NCI-H2029 (cell line): ENCODE measurements at regions not wholly inside any gene's neighbourhood (a gene's known extent, or its start where the extent isn't known, plus 50 kb on each side); places are given as distances from the start of the nearest gene placed in this dataset.
"Not testable (repeated sequence)": the region's sequence is repeated elsewhere in the genome, so short reads cannot be mapped to it uniquely, and the experiment has no call there.

Experiments
- DNase-seq: peaks from one replicate; lab custom pipeline; 2025; lab: John Stamatoyannopoulos, UW

DNA sequence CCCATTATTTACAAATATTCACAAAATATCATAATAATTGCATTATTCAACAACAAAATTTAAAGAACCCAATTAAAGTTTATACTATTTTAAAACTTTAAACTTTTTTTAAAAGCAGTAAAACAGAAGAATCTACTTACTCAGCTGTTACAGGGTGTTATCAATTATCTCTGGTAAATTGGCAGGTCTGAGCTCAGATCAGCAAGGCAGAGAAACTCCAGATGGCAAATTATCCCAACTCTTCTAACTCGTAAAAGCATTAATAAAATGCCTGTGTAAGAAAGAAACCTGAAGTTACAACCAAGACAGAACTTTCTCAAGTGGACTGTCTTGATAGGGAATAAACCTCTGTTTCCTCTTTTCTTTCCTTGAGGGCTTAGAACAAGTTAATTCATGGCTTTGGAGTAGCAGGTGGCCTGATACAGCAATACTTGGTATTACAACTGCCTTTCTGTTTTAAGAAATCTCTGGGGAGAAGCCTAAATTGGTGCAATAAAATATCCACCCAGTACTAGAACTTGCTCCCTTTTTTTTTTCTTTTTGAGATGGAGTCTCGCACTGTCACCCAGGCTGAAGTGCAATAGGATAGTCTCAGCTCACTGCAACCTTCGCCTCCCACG lies 275.3 kb upstream of the MKLN1 start:
- DNase-seq, result no peak

GRCh38 chr7:131056007-131056406 lies 271.7 kb upstream of the MKLN1 start:
- DNase-seq, result no peak

GRCh38 chr7:131057015-131057793 lies 270.5 kb upstream of the MKLN1 start:
- DNase-seq, result peak; percentile 86

- no peak for DNase-seq
Measured at GRCh38 chr7:131057794-131058070, 269.9 kb upstream of the MKLN1 start.

GRCh38 chr7:131058561-131059288 lies 269.0 kb upstream of the MKLN1 start:
- not testable (repeated sequence) for DNase-seq

DNA sequence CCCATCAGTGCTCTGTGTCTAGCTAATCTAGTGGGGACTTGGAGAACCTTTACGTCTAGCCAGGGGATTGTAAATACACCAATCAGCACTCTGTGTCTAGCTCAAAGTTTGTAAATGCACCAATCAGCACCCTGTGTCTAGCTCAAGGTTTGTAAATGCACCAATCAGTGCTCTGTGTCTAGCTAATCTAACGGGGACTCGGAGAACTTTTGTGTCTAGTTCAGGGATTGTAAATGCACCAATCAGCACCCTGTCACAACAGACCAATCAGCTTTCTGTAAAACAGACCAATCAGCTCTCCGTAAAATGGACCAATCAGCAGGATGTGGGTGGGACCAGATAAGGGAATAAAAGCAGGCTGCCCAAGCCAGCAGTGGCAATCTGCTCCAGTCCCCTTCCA lies 268.3 kb upstream of the MKLN1 start:
- not testable (repeated sequence) for DNase-seq

DNA sequence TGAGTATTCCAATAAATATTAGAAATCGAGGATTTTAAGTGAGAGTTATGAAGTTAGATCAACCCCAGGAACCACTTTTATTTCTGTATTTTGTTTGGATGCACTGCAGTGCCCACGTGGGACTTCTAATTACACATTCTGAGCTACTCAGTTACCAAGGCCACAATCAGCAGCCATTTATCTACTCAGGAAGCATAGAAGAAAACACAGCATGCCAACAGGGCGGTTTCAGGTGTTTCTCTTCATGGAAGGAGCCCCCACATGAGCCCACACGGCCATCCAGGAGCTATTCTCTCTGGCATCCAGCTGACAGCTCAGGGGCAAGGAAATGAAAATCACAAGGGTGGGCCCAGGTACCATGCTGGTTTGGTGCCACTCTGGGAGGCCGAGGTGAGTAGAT lies 266.5 kb upstream of the MKLN1 start:
- no peak for DNase-seq

DNA sequence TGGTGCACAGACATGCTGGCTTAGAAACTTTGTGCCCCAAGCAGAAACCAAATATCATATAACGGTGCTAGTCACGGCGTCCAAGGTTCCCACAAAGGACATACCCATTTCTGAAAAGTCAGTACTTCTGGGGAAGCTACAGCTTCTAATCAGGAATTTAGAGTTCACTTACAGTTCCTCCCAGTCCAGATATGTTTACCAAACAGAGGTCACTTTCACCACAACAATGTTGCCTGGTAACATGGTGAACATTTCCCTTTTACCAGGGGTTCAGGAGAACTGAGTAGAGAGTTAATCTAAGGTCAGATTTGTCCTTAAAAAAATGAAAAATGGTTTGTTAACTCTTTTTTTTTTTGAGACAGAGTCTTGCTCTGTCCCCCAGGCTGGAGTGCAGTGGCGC lies 265.9 kb upstream of the MKLN1 start:
- DNase-seq, result no peak

DNA sequence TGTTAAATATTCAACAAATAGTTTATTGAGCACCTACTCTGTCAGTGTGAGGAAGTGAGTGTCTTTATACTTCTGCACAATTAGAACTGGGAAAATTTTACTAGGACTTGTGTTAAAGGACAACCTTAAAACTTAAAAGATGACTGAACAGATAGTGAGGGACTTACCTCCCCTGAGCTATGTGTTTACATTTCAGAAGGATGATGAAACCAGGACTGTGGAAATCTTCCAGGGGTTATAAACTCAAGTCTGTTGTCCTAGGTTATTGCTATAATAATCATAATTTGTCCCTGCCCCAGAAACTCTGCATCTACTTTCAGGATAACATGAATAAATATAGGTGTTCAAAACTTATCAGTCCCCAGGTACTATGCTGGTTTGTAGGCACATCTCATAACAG lies 261.0 kb upstream of the MKLN1 start:
- no peak for DNase-seq

DNA sequence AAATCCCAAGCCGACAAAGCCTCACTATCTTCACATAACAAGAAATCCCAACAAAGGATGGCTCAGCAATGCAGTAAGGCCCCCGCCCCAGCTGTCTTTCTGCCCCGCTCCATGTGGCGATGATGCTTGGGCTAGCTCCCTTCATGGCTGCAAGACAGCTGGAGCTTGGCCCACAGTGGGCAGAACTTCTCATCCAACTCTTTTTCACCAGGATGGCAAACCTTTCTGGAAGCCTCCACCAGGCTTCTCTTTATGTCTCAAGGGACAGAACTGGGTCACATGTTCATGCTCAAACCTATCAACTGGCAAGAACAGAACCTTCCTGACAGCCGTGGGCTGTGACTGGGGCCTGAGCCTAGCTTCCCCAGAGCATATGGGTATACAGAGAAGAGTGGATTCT lies 260.5 kb upstream of the MKLN1 start:
- DNase-seq, result no peak

DNA sequence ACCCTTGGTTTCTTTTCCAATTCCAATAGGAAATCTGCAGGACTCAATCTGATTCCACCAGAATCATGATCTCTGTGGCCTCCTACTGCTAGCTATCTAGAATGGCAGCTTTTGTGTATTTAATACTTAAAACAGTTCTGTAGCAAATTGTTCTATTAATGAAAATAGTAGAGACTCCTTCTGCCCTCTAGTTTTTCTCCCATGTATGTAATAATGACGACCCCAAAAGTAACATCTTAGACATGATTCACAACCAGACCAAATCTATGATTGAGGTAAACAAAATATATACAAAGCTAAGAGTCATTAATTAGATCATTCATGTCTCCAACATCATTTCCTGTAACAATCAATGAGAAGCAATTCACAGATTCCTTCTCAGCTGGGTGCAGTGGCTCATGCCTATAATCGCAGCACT lies 259.1 kb upstream of the MKLN1 start:
- DNase-seq, result peak; percentile 15

DNA sequence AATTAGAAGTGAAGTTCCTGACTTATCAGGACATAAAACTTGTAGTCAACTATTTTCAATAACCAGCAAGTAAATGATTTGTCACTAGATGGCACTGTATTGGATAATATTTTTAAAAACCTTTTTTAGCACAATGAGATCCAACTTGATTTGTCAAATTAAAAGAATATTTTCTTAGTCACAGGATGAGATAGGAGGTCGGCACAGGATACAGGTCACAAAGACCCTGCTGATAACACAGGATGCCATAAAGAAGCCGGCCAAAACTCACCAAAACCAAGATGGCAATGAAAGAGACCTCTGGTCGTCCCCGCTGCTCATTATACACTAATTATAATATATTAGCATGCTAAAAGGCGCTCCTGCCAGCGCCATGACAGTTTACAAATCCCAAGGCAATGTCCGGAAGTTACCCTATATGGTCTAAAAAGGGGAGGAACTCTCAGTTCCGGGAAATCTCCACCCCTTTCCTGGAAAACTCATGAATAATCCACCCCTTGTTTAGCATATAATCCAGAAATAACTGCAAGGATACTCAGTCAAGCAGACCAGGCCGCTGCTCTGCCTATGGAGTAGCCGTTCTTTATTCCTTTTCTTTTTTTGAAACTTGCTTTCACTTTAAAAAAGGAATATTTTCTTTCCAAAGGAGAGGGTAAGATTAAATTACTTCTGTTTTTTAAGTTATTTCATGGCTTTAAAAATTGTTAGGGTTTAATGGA lies 255.7 kb upstream of the MKLN1 start:
- DNase-seq, result peak; percentile 97

- DNase-seq, result peak; percentile 87
Measured at GRCh38 chr7:131072505-131073091, 255.1 kb upstream of the MKLN1 start.

DNA sequence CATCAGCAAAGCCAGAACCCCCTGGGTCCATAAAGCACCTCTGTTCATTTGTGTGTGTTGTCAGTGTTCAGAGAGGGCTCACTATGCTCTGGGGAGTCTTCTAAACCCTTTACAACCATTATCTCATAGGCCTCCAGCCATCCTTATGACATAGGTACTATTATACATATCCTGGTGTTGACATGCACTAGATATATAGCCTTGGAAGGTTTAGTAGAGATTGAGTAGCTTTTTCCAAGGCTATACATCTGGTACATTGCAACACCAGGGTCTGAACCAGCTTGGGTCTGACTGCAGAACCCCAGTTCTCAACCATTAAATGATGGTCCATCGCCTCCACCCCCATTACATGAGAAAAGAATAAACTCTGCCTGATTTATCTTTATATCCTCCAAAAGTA lies 253.6 kb upstream of the MKLN1 start:
- DNase-seq, result no peak

- DNase-seq, result no peak
Measured at GRCh38 chr7:131074585-131074984, 253.1 kb upstream of the MKLN1 start.

DNA sequence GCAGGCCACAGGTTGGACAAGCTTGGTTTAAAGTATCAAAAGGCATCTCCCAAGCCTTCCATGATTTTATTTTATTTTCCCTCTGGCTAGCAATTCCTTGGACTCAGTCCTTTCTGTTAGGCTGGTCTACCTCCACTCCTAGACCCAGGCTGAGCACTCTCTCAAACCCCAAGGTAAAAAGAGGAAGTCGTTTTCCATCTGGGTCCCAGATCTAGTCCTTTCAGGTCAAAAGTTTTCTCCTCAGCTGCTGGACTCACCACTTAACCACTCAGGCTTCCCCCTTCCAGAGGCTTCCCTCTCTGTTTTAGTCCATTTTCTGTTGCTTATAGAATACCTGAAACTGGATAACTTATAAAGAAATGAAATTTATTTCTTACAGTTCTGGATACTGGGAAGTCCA lies 252.3 kb upstream of the MKLN1 start:
- DNase-seq, result no peak

- no peak for DNase-seq
Measured at GRCh38 chr7:131076032-131076431, 251.6 kb upstream of the MKLN1 start.

GRCh38 chr7:131076711-131077181 lies 250.9 kb upstream of the MKLN1 start:
- no peak for DNase-seq

DNA sequence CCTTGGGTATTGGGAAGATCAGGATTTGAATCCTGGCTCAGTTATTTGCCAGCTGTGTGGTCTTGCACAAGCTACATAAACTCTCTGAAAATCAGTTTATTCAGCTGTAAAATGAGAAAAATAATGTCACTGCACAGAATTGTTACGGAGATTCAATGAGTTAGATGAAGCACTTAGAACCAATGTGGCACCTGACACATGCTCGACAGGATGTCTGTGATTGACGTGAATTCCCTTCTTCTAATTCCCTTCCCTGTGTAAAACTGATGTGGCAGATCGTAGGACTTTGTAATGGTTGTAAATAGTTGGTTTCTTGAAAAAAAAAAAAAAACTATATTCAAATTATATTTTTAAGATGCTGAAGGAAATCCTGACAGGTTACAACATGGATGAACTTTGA lies 249.9 kb upstream of the MKLN1 start:
- no peak for DNase-seq

GRCh38 chr7:131080754-131081153 lies 246.9 kb upstream of the MKLN1 start:
- no peak for DNase-seq

- no peak for DNase-seq
Measured at GRCh38 chr7:131081308-131081707, 246.4 kb upstream of the MKLN1 start.

GRCh38 chr7:131083781-131084180 lies 243.9 kb upstream of the MKLN1 start:
- no peak for DNase-seq
